HG02981 (cell line): ENCODE measurements at regions not wholly inside any gene's neighbourhood (a gene's known extent, or its start where the extent isn't known, plus 50 kb on each side); places are given as distances from the start of the nearest gene placed in this dataset.
"Not testable (repeated sequence)": the region's sequence is repeated elsewhere in the genome, so short reads cannot be mapped to it uniquely, and the experiment has no call there.

ENCODE experiments used
- ATAC-seq: cut with Tn5 transposase; IDR thresholded peaks from one replicate; pipeline ENCODE4 v1.9.1; 2021; ENCODE audit warnings: mild to moderate bottlenecking, moderate library complexity; ENCODE audit not compliant: unreplicated experiment

DNA sequence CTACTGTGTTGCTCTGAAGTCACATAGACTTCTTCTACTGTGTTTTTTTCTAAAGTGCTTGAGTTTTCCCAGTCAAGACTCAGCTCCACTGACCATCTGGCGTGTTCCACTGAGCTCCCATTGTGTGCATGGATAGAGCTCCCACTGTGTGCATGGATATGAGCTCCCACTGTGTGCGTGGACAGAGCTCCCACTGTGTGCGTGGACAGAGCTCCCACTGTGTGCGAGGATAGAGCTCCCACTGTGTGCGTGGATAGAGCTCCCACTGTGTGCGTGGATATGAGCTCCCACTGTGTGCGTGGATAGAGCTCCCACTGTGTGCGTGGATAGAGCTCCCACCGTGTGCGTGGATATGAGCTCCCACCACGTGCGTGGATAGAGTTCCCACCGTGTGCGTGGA lies 148.3 kb upstream of the ALKAL2 start:
- ATAC-seq = no peak

DNA sequence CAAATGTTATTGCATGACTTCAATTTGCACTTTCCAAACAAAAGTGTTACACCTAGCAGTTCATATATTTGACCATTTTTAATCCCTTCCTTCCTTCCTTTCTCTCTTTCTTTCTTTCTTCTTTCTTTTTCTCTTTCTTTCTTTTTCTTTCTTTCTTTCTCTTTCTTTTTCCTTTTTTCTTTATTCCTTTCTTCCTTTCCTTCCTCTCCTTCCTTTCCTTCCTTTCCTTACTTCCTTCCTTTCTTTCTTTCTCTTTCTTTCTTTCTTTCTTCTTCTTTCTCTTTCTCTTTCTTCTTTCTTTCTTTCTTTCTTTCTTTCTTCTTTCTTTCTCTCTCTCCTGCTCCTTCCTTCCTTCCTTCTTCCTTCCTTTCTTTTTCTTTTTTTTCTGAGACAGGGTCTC lies 146.7 kb upstream of the ALKAL2 start:
- no peak for ATAC-seq

DNA sequence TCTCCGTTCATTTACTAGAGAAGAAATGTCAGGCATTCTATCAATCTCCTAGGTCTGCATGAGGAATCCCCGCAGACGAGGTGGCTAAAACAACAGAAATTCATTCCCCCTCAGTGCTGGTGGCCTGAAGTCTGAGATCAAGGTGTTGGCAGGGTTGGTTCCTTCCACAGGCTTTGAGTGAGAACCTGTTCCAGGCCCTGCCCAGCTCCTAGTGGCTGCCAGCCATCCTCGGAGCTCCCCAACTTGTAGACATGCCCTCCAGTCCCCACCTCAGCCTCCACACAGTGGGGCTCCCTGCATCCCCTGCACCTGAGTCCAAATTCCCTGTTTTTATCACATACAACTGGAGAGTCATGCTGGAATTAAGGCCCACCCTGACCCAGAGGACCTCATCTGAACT lies 145.3 kb upstream of the ALKAL2 start:
- ATAC-seq = no peak

DNA sequence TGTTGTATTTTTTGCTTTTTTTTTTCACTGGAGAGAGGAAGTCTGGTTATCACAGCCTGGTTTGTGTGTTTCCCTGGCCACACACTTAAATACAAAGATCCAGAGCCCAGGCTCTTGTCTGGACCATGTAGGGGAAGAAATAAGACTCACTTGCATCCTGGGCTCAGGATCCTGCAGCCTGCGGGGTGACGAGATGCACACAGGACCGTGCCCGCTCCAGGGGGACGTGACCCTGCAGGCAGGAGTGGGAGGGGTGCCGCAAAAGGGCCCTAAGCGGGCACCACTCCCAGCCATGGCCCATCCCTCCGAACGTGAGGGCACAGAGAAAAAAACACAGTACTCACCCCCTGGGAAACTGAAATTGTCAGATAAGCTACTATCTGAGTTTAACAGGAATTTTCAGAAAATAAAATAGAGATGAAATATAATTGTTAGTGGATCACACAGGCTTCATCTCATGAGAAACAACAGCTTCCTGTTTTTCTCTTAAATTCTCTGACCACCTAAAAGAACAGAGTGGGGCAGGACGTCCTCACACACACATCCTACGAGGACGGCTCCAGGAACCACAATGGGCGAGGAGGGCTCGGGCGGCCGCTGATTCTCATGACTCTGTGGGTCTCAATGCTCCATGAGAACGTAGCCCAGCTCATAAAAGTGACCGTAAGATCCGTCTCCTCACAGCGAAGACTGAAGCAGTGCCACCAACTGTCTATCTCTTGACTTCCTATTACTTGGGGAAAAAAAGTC lies 142.6 kb upstream of the ALKAL2 start:
- ATAC-seq = no peak

DNA sequence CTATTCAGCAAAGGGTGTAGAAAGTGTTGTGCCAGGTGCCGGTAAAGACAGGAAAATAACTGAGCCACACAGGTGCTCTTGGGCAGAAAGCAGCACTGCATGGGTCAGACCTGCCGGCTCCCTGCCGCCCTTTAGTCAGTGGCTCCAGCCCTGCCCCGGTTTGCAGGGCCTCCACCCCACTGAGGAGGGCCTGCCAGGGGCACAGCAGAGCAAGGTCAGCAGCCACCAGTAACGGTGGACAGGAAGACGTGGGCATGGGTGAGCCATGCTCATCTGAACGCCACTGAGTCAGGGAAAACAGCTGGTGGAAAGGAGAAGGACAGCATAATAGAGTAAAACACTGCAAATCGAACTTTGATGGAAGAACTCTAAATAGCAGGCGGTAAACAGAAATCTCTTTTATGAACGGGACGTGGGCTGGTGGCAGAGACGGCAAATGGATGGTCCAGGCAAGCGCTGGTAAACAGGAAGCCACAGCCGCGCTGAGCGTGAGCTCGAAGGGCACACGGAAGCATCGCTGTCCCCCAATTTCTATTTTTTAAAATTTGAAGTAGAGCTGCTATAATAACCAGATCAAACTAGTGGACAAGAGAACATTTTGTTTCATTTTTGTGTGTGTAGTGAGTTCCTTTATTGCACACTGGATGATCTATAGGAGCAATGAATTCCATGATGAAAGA lies 141.8 kb upstream of the ALKAL2 start:
- ATAC-seq = no peak

DNA sequence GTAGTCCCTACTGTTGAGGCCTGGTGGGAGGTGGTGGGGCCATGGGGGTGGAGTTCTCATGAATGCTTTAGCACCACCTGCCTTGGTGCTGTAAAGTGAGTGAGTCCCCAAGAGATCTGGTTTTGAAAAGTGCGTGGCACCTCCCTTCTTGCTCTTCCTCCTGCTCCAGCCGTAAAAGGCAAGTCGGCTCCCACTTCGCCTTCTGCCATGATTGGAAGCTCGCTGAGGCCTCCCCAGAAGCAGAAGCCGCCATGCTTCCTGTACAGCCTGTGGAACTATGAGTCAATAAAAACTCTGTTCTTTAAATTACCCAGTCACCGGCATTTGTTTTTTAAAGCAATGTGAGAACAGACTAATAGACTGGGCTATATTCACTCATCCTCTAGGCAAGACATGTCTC lies 141.3 kb upstream of the ALKAL2 start:
- no peak for ATAC-seq

DNA sequence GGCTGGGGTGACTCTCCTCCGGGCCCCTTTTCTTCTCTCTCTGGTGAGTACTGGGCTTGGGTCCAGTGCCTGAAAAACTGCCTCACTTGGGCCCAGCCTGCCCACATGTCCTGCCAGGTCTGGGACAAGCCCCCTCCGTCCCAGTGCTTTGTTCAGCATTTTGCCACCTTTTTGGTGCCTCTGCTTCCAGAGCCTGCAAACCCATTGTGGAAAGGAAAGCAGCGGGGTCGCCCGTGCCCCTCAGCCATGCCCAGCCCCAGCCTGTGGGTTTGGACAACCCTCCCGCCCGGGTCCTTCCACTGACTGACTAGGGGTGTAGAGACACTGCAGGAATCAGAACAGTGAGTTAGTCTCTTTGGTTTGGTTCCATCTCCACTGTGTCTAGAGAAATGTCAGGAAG lies 140.7 kb upstream of the ALKAL2 start:
- ATAC-seq = no peak

DNA sequence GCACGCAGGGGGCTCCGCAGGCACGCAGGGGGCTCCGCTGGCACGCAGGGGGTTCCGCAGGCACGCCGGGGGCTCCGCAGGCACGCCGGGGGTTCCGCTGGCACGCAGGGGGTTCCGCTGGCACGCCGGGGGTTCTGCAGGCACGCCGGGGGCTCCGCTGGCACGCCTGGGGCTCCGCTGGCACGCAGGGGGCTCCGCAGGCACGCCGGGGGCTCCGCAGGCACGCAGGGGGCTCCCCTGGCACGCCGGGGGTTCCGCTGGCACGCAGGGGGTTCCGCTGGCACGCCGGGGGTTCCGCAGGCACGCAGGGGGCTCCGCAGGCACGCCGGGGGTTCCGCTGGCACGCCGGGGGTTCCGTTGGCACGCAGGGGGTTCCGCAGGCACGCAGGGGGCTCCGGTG lies 138.8 kb upstream of the ALKAL2 start:
- not testable (repeated sequence) for ATAC-seq

DNA sequence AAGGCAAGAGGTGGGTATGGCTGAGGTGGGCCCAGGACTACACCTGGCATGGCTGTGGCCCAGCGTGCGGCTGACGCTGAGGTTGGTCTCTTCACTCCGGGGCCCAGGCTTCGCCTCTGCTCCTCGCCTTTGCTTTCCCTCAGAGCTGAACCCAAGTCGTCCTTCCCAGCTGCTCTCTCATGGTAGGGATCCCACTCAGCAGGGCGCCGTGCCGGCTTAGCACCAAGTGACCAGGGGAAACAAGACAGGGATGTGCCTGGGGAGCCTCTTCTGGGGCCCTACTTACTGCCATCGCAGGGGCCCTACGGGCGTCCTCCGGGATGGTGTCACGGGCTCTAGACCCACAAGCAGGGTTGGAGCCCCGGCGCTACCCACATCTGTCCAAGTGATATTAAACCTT lies 138.1 kb upstream of the ALKAL2 start:
- no peak for ATAC-seq

DNA sequence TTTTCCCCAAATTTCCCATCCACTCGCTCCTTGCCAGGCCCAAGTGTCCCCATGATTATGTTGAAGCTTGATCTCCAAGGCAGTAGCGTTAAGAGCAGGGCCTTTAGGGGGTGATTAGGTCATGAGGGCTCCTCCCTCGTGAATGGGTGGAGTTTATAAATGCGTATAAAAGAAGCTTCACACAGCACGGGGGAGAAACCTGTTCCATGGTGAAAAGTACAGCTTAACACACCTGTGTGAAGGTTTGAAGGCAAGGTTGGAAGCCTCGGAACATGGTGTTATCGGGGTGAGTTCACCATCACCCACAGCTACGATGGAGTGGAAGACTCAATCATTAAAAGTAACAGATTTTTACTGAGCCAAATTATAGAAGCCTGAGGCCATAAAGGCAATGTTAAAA lies 137.4 kb upstream of the ALKAL2 start:
- no peak for ATAC-seq

DNA sequence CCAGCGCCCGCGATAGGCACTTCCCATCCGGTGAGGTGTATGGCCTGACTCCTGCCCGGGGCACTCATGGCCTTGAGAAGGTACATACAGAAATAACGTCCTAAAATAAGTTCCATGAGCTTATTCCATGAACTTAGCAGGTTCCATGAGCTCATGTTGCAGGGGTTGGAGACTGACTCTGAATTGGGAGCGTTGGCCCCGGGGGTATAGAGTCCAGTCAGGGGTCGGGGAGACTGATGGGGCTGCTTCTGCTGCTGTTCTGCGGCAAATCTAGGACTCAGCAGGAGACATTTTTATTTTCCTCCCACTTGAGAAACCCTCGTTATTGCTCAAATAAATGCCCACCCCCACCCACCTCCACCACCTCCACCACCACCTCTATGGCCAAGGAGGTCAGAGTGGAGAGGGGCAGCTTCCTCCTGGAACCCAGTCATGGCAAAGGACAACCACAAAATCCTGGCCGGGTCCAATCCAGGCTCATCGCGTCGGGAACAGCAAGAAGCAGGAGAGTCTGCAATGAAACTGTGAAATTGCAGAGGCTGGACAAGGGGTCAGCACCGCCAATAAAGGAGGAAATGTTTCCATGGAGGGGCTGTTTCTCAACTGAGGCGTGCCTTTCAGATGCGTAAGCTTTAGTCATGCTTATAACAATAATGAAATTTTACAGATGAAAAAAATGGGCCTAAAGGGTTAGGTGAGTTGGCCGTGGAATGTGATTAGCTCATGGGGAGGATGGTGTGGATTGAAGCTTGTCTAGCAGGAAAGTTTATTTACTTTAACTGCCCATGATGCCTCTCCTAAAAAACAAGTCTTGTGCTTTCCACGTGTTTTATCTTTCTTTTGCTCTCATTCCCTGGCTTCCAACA lies 136.6 kb upstream of the ALKAL2 start:
- ATAC-seq = no peak

DNA sequence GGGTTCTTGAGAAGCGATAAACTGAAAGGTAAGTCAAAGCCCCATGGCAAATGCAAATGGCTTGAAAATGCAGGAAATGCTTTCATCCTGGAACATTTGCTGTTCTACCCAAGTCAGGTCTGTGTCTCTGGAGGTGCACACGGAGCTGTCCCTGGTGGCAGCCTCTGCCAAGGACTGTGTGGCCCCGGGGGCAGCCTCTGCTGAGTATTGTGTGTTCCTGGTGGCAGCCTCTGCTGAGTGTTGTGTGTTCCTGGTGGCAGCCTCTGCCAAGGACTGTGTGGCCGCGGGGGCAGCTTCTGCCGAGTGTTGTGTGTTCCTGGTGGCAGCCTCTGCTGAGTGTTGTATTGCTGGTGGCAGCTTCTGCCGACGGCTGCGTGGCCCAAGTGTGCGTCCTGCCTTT lies 135.6 kb upstream of the ALKAL2 start:
- no peak for ATAC-seq

DNA sequence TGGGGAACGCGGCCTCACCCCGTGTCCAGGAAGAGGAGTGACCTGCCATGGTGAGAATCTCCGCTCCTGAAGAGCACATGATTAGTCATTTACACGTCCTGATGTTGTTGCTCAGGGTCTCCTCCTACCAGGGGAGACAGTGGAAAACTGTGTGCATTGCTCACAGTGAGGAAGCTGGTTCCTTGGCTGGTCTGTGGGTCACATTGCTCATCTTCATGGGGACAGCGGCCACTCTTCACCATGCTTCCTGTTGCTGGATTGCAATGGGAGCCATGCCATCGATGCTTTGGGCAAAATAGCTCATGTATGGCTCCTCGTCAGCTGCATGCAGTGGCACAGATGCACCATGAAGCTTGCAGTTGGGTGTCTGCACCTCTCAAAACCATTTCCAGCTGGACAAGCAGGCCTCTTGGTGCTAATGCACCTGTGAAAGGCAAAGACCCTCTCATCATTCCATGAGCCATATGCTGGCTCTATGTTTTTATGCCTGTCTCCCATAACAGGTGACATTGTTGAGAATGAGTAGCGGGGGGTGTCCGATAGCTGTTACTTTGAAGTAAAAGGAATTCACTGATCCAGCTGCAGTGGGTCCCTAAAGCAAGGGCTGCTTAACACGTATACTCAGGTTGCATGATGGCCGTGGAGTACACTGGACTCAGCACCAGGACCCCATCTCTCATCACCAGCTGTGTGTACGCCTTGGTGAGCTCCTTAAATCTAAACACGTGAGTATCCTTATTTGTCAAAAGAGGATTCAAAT lies 135.0 kb upstream of the ALKAL2 start:
- no peak for ATAC-seq

DNA sequence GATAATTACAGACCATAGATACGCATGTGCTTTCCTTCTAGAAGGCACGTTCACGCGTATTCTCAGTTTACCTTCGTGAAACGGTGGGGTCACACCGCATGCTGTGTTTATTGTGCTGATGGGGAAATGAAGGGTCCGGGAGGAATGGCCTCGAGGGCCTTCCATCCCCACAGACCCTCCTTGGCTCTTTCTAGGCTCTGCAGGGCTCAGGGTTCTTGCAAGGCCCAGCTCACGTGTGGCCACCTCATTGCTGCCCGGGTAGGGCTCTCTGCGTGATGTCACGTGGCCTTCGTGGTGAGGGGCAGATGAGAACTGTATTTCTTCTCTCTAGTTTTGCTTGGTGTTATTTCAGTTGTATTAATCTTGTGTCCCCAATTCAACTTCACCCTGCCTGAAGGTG lies 133.5 kb upstream of the ALKAL2 start:
- no peak for ATAC-seq

DNA sequence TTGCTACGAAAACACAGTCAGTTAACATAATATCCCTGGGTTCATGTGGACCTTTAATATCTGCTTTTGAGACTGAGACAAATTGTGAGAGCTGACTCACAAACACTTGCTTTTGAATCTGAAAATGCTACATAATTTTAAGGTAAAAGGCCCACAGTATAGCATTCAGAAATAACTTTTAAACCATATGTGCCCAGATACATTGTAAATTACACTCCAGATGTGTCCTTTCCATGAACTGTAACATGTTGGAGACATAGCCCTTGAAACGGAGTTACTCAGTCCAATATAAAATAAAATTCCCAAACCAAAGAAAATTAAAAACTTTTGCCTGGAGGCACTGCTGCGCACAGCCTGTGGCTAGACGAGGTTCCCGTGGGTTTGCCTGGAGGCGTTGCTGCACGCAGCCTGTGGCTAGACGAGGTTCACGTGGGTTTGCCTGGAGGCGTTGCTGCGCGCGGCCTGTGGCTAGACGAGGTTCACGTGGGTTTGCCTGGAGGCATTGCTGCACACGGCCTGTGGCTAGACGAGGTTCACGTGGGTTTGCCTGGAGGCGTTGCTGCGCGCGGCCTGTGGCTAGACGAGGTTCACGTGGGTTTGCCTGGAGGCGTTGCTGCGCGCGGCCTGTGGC lies 131.9 kb upstream of the ALKAL2 start:
- no peak for ATAC-seq

DNA sequence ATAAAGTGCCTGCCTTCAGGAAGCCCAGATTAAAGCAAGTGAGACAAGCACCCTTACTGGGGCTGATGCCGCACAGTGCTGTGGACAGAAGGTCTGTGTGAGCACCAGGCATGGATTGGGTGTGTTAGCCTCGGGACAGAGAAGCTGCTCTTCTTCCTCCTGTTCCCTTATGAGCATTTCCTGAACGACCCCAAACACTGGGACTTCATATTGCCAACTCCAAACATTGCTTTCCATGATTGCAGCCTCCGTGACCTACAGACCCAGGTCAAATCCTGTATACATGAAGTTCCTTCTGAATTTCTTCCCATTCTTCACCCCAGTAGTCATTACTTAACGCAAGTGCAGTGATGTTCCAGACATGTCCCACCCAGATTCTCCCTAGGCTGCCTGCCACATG lies 129.8 kb upstream of the ALKAL2 start:
- no peak for ATAC-seq

DNA sequence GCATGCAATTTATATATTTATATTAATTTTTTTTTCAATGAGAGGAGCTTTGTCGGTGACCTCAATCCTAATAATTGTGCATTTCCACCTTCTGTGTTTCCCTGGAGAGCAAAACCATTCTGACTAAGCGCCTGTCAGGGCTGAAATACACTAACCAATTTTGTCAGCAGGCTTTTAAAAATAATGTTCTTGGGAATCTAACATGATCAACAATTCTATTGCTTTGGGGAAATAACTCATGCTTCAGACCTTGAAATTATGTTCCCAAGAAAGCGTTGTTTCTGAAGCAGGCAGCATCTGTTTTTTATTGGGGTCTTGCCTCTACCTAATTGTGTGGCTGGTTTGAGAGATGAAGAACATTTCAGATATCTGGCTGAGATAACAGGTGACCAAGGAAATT lies 129.1 kb upstream of the ALKAL2 start:
- ATAC-seq = no peak

DNA sequence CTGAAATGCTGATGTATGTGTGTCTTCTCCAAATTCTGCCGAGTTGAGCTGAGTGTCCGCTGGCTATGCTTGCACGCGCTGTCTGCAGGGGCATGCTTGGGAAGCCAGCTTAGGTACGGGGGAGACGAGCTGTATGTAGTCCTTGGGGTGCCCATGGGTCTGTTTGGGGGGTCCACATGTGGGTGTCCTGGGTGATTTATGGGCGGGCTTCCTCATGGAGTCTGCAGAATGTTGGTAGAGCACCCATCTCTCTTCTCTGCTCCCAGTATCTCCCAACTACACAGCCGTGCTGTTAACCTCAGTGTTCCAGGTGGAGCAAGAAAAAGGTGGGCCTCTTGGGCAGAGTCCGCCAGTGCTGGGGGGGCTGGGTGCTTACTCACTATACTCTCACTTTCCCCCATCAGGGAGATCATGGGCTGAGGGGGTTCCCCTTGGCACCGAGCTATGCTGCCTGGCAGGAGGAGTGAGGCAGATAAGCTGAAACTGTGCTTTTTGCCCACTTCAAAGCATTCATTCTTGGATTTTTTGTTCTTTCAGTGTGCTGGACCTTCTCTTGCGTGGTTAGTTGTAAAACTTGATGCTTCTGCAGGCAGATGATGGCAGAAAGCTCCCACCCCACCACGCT lies 128.2 kb upstream of the ALKAL2 start:
- ATAC-seq = no peak

DNA sequence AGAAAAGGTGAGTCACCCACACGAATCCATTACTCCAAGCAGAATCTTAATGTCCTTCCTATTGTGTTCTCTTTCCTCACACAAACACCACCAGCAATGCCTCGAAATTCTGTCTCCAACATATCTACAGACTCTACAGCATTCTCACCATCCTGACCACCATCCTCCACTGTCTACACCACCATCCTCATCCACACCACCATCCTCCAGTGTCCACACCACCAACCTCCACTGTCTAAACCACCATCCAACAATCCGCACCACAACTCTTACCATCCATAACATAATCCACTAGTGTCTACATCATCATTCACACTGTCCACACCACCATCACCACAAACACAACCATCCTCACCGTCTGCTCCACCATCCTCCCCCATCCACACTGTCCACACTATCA lies 121.6 kb upstream of the ALKAL2 start:
- ATAC-seq = no peak

DNA sequence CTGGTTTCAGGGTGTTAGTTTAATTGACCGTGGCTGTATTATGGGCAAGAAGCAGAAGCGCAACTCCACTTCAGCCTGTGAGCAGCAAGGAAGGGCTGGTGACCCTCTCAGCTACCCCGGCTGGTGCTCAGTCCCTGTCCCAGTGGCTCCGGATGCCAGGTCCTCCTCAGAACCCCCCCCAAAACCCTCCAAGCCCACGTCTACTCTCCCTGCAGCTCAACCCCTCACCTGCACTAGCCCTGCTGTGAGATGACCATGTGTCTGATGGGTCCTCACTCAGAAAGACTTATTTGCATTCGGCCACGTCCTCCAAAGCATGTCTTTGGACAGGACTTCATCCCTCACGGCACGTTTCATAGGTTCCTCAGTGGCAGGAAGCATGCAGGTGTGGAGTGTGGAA lies 119.7 kb upstream of the ALKAL2 start:
- ATAC-seq = no peak
